Parathyroid adenoma (tissue), 2 donors: ENCODE measurements at regions not wholly inside any gene's neighbourhood (a gene's known extent, or its start where the extent isn't known, plus 50 kb on each side); places are given as distances from the start of the nearest gene placed in this dataset.

Source experiments
- H2AFZ ChIP-seq: fragments of 300-600 bp; sonication (generic); one replicate; pipeline ENCODE4 v1.7.0; 2017; ENCODE audit warnings: antibody characterized with exemption, mild to moderate bottlenecking
- H3K27ac ChIP-seq: fragments of 300-600 bp; sonication (generic); one replicate; pipeline ENCODE4 v1.7.0; 2017
- H3K27me3 ChIP-seq: fragments of 300-600 bp; sonication (generic); one replicate; pipeline ENCODE4 v1.7.0; 2017; ENCODE audit warnings: low read length; ENCODE audit not compliant: control insufficient read depth, insufficient read depth
- H3K36me3 ChIP-seq: fragments of 300-600 bp; sonication (generic); one replicate; pipeline ENCODE4 v1.7.0; 2017; ENCODE audit warnings: low read length; ENCODE audit not compliant: control insufficient read depth, insufficient read depth
- H3K4me1 ChIP-seq: fragments of 300-600 bp; sonication (generic); one replicate; pipeline ENCODE4 v1.7.0; 2017; ENCODE audit warnings: control low read depth
- H3K4me2 ChIP-seq: fragments of 300-600 bp; sonication (generic); one replicate; pipeline ENCODE4 v1.7.0; 2017; ENCODE audit warnings: low read length
- H3K4me3 ChIP-seq: fragments of 300-600 bp; sonication (generic); one replicate; pipeline ENCODE4 v1.7.0; 2017; ENCODE audit warnings: low read depth, low read length
- H3K79me2 ChIP-seq: fragments of 300-600 bp; sonication (generic); one replicate; pipeline ENCODE4 v1.7.0; 2017; ENCODE audit warnings: control low read depth
- H3K9ac ChIP-seq: fragments of 300-600 bp; sonication (generic); one replicate; pipeline ENCODE4 v1.7.0; 2017; ENCODE audit warnings: mild to moderate bottlenecking
- H3K9me3 ChIP-seq: fragments of 300-600 bp; sonication (generic); one replicate; pipeline ENCODE4 v1.7.0; 2017; ENCODE audit warnings: low read length; ENCODE audit not compliant: control insufficient read depth
- CTCF ChIP-seq: fragments of 300-600 bp; sonication (generic); IDR thresholded peaks from one replicate; pipeline ENCODE4 v1.7.0; 2017; ENCODE audit warnings: antibody characterized with exemption, mild to moderate bottlenecking
- donor health status: primary hyperparathyroidism.

- no peaks in the 10 kb centered on the region for H3K27me3 ChIP-seq
- no peak overlapping the region for H3K4me3 ChIP-seq
- no peak overlapping the region for H3K27ac ChIP-seq
- H3K79me2 ChIP-seq: no peaks in the 10 kb centered on the region
- H3K36me3 ChIP-seq: no peaks in the 10 kb centered on the region
- no peak for TF ChIP-seq CTCF
- H2AFZ ChIP-seq: no peak overlapping the region
- no peaks in the 10 kb centered on the region for H3K9me3 ChIP-seq
- H3K9ac ChIP-seq: no peak overlapping the region
- no peak overlapping the region for H3K4me2 ChIP-seq
- H3K4me1 ChIP-seq: no peaks in the 10 kb centered on the region
These were observed 62.7 kb upstream of the BRINP3 start for GRCh38 chr1:190540366-190540765.

GRCh38 chr1:190551638-190552037 lies 74.0 kb upstream of the BRINP3 start:
- H3K27me3 ChIP-seq: no peaks in the 10 kb centered on the region
- no peak overlapping the region for H3K9ac ChIP-seq
- H3K4me1 ChIP-seq: no peaks in the 10 kb centered on the region
- no peak overlapping the region for H3K4me2 ChIP-seq
- no peak overlapping the region for H2AFZ ChIP-seq
- H3K27ac ChIP-seq: no peak overlapping the region
- no peaks in the 10 kb centered on the region for H3K79me2 ChIP-seq
- no peak overlapping the region for H3K4me3 ChIP-seq
- no peaks in the 10 kb centered on the region for H3K36me3 ChIP-seq
- TF ChIP-seq CTCF: no peak
- no peaks in the 10 kb centered on the region for H3K9me3 ChIP-seq

GRCh38 chr1:190560161-190560681 lies 82.6 kb upstream of the BRINP3 start:
- H3K79me2 ChIP-seq: no peaks in the 10 kb centered on the region
- no peak overlapping the region for H3K4me2 ChIP-seq
- no peak overlapping the region for H2AFZ ChIP-seq
- H3K9ac ChIP-seq: no peak overlapping the region
- H3K9me3 ChIP-seq: no peaks in the 10 kb centered on the region
- H3K27ac ChIP-seq: no peak overlapping the region
- H3K4me3 ChIP-seq: no peak overlapping the region
- H3K4me1 ChIP-seq: no peaks in the 10 kb centered on the region
- no peak for TF ChIP-seq CTCF
- no peaks in the 10 kb centered on the region for H3K27me3 ChIP-seq
- H3K36me3 ChIP-seq: no peaks in the 10 kb centered on the region

GRCh38 chr1:190563230-190563629 lies 85.6 kb upstream of the BRINP3 start:
- Histone ChIP-seq H3K4me3 (no peak overlapping the region), H3K9me3 (no peaks in the 10 kb centered on the region), H3K4me2 (no peak overlapping the region), H3K79me2 (no peaks in the 10 kb centered on the region), H3K4me1 (no peaks in the 10 kb centered on the region), H3K36me3 (no peaks in the 10 kb centered on the region), H2AFZ (no peak overlapping the region), H3K9ac (no peak overlapping the region), H3K27me3 (no peaks in the 10 kb centered on the region), H3K27ac (no peak overlapping the region)
- no peak for TF ChIP-seq CTCF

- H3K4me1 ChIP-seq: no peaks in the 10 kb centered on the region
- H3K36me3 ChIP-seq: no peaks in the 10 kb centered on the region
- no peaks in the 10 kb centered on the region for H3K27me3 ChIP-seq
- H3K79me2 ChIP-seq: no peaks in the 10 kb centered on the region
- no peaks in the 10 kb centered on the region for H3K9me3 ChIP-seq
- no peak for TF ChIP-seq CTCF
- no peak overlapping the region for H3K4me3 ChIP-seq
- no peak overlapping the region for H3K27ac ChIP-seq
- H2AFZ ChIP-seq: no peak overlapping the region
- H3K4me2 ChIP-seq: no peak overlapping the region
- H3K9ac ChIP-seq: no peak overlapping the region
These were observed 86.5 kb upstream of the BRINP3 start for GRCh38 chr1:190564117-190564516.
